ENCODE measurements at regions not wholly inside any gene's neighbourhood (a gene's known extent, or its start where the extent isn't known, plus 50 kb on each side); places are given as distances from the start of the nearest gene placed in this dataset.

DNA sequence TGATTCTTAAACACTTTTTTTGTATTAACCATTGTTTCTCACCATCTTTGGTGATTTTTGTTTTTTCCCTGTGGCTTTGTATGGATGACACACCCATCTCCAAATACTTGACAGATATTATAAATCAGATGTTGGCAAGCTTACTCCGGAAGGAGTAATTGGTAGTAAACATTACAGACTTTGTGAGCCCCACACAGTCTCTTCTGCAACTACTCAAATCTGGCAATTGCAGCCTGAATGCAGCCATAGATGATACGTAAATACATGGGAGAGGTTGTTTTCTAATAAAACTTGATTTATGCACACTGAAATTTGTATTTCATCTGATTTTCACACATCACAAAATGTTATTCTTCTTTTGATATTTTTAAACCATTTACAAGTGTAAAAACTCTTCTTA is 331.5 kb downstream of the ARPP21 start:
- no peak for DNase-seq
- H3K27ac Mint-ChIP-seq: no peak overlapping the region
- TF ChIP-seq, protein P1, sequence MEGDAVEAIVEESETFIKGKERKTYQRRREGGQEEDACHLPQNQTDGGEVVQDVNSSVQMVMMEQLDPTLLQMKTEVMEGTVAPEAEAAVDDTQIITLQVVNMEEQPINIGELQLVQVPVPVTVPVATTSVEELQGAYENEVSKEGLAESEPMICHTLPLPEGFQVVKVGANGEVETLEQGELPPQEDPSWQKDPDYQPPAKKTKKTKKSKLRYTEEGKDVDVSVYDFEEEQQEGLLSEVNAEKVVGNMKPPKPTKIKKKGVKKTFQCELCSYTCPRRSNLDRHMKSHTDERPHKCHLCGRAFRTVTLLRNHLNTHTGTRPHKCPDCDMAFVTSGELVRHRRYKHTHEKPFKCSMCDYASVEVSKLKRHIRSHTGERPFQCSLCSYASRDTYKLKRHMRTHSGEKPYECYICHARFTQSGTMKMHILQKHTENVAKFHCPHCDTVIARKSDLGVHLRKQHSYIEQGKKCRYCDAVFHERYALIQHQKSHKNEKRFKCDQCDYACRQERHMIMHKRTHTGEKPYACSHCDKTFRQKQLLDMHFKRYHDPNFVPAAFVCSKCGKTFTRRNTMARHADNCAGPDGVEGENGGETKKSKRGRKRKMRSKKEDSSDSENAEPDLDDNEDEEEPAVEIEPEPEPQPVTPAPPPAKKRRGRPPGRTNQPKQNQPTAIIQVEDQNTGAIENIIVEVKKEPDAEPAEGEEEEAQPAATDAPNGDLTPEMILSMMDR (IDR thresholded peaks at IDR 0.05): no peak
- no peaks in the 10 kb centered on the region for H3K4me1 Mint-ChIP-seq
- peaks cover 17% of the 10 kb centered on the region for H3K27me3 Mint-ChIP-seq (ENCODE audit: low read depth, poor library complexity)
- H3K9me3 Mint-ChIP-seq: no peaks in the 10 kb centered on the region
- H3K4me3 Mint-ChIP-seq: no peak overlapping the region
- no peaks in the 10 kb centered on the region for H3K36me3 Mint-ChIP-seq (ENCODE audit: low read depth)

DNA sequence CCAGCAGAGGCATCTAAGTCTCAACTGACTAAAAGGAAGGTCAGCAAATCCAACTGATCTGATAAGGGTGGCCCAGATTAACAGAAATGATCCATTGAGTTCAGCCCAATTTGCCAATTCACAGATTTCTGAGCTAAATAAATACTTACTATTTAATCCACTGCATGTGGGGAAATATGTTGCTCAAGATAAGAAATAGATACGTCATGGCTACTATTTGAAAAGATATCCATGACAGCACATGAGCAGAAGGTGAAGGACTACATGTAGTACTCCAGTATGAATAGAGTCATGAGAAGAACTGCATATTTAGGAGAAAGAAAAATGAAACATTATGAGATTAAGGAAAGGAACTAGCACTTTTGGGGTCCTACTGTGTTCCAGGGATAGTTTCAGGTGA is 332.4 kb downstream of the ARPP21 start:
- H3K27me3 Mint-ChIP-seq (ENCODE audit: low read depth, poor library complexity): peaks cover 13% of the 10 kb centered on the region
- TF ChIP-seq, protein P1 (IDR thresholded peaks at IDR 0.05): no peak
- no peak overlapping the region for H3K27ac Mint-ChIP-seq
- no peaks in the 10 kb centered on the region for H3K36me3 Mint-ChIP-seq (ENCODE audit: low read depth)
- no peak overlapping the region for H3K4me3 Mint-ChIP-seq
- no peak for DNase-seq
- no peaks in the 10 kb centered on the region for H3K4me1 Mint-ChIP-seq
- H3K9me3 Mint-ChIP-seq: no peaks in the 10 kb centered on the region

DNA sequence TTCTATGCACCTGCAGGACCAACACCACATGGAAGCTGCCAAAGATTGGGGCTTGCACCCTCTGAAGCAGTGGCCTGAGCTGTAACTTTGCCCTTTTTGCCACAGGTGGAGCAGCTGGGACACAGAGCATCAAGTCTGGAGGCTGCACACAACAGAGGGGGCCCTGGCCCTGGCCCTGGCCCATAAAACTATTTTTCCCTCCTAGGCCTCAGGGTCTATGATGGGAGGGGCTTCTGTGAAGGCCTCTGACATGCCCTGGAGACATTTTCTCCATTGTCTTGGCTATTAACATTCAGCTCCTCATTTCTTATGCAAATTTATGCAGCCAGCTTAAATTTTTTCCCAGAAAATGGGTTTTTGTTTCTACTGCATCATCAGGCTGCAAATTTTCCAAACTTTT is 335.5 kb downstream of the ARPP21 start:
- TF ChIP-seq, protein P1 (IDR thresholded peaks at IDR 0.05): no peak
- Mint-ChIP-seq H3K27ac (no peak overlapping the region), H3K36me3 (ENCODE audit: low read depth) (no peaks in the 10 kb centered on the region), H3K4me3 (no peak overlapping the region), H3K27me3 (ENCODE audit: low read depth, poor library complexity) (peaks cover 5% of the 10 kb centered on the region), H3K4me1 (no peaks in the 10 kb centered on the region), H3K9me3 (no peaks in the 10 kb centered on the region)
- no peak for DNase-seq

DNA sequence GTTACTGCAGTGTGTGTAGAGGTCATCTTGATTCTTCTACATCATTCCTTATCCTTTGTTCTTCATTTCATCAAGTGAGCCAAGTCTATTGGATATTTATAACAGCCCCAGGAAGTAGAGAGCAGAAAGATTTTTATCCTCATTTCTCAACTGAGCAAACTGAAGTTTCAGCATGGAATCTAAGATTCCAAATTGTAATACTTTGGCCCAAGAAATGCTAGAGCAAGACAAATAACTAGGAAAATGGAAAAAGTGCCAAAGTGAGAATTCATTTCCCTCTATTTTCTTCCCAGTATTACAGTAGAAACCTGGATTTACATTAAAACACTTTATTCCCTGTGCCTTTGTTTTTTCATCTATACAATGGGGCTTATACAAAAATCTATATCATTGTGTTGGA is 346.8 kb downstream of the ARPP21 start:
- TF ChIP-seq, protein P1 (IDR thresholded peaks at IDR 0.05): no peak
- Mint-ChIP-seq H3K27ac (no peak overlapping the region), H3K4me3 (no peak overlapping the region), H3K36me3 (ENCODE audit: low read depth) (no peaks in the 10 kb centered on the region), H3K4me1 (no peaks in the 10 kb centered on the region), H3K27me3 (ENCODE audit: low read depth, poor library complexity) (no peaks in the 10 kb centered on the region), H3K9me3 (no peaks in the 10 kb centered on the region)
- DNase-seq: no peak

DNA sequence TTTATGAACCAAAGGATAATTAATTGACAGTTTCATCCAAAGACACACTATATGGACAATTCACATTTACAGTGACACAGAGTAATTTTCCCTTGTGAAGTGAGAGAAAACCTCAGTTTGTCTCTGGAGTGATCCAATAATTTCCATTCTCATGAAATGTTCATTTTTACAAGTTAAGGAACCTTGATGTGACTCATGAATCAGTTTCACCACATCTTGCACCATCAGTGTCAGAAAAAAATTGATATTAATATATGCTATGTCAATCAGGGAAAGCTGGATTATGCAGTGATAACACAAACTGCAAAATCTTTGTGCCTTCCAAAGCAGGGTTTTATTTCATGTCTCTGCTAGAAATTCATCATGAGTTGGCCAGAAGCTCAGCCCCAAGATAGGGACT is 348.1 kb downstream of the ARPP21 start:
- Mint-ChIP-seq H3K4me3 (no peak overlapping the region), H3K9me3 (no peaks in the 10 kb centered on the region), H3K4me1 (no peaks in the 10 kb centered on the region), H3K27ac (no peak overlapping the region), H3K36me3 (ENCODE audit: low read depth) (no peaks in the 10 kb centered on the region), H3K27me3 (ENCODE audit: low read depth, poor library complexity) (no peaks in the 10 kb centered on the region)
- TF ChIP-seq, protein P1 (IDR thresholded peaks at IDR 0.05): no peak
- DNase-seq: no peak

DNA sequence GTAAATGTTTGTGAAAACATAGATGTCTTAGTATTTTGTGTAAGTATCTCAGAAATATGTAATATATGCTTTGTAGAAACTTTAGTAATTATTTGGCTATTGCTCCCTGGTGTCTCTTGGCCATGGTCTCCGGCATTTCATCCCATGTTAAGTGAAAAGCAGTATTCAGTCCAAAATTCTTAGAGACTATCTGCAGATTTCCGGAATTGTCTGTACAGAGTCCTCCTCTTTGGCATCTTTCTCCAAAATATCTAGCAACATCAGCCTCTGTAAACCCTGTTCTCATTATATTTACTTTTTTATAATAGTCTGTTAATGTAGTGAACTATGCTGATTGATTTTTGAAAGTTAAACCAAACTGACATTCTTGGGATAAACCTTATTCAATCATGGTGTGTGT is 352.7 kb downstream of the ARPP21 start:
- DNase-seq: no peak
- no peaks in the 10 kb centered on the region for H3K27me3 Mint-ChIP-seq (ENCODE audit: low read depth, poor library complexity)
- H3K4me3 Mint-ChIP-seq: no peak overlapping the region
- no peak overlapping the region for H3K27ac Mint-ChIP-seq
- H3K36me3 Mint-ChIP-seq (ENCODE audit: low read depth): no peaks in the 10 kb centered on the region
- H3K4me1 Mint-ChIP-seq: no peaks in the 10 kb centered on the region
- H3K9me3 Mint-ChIP-seq: peaks cover 24% of the 10 kb centered on the region
- TF ChIP-seq, protein P1 (IDR thresholded peaks at IDR 0.05): no peak
